OCI-LY7 (cell line): ENCODE measurements at regions not wholly inside any gene's neighbourhood (a gene's known extent, or its start where the extent isn't known, plus 50 kb on each side); places are given as distances from the start of the nearest gene placed in this dataset.

Experiments
- CTCF ChIP-seq: fragments of 200-600 bp; sonication (generic); conservative IDR thresholded peaks from 2 replicates; pipeline ENCODE4 v1.5.1; 2014; ENCODE audit warnings: mild to moderate bottlenecking, antibody characterized with exemption, low read length, moderate library complexity, mixed read lengths
- EZH2phosphoT487 ChIP-seq: fragments of 200-600 bp; sonication (generic); IDR thresholded peaks from 2 replicates; pipeline ENCODE4 v1.6.1; 2018; ENCODE audit warnings: low read depth, borderline replicate concordance, mild to moderate bottlenecking, mixed run types, antibody characterized with exemption, low read length, moderate library complexity, mixed read lengths

DNA sequence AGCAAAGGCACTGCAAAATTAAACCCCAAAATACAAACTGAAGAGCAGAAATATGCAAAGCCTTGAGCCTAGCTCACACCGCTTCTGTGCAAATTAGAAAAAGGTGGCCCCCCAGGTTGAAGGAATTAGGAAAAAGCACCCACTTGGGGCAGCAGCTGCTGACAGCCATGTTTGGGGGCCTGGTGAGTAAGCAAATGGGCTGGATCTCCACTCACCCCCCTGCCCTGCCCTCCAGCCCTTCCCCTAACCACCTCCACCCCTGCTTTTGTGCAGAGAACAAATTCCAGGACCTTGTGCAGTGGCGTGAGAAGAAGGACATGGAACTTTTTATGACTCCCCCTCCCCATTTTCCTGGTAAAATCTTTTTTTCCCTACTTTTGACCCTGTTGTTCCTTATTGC lies 92.0 kb upstream of the DNAH5 start:
- TF ChIP-seq CTCF (no peak), EZH2phosphoT487 (no peak)
